ENCODE measurements at regions not wholly inside any gene's neighbourhood (a gene's known extent, or its start where the extent isn't known, plus 50 kb on each side); places are given as distances from the start of the nearest gene placed in this dataset.

DNA sequence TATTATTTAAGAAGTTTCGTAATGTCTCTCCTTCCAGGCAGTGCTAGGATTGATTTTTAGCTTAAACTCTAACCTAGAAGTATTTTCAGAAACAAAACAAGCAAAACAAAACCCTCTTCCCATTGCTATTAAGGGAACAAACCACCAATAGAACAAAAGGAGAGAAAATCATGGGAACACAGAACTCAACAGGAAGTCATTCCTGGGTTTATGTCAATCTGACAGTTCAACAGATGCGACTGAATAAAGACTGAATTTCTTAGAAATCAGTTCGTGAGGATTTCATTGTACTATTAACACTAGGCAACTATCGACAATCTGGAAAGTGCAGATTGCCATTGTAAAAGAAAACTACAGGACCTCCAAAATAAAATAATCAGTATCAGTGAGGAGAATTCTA is 229.1 kb upstream of the SMIM31 start:
- no peak overlapping the region for H3K27ac ChIP-seq
- TF ChIP-seq CTCF (IDR thresholded peaks at IDR 0.05) (no peak), ZFX (IDR thresholded peaks at IDR 0.05; ENCODE audit: borderline replicate concordance) (no peak)

DNA sequence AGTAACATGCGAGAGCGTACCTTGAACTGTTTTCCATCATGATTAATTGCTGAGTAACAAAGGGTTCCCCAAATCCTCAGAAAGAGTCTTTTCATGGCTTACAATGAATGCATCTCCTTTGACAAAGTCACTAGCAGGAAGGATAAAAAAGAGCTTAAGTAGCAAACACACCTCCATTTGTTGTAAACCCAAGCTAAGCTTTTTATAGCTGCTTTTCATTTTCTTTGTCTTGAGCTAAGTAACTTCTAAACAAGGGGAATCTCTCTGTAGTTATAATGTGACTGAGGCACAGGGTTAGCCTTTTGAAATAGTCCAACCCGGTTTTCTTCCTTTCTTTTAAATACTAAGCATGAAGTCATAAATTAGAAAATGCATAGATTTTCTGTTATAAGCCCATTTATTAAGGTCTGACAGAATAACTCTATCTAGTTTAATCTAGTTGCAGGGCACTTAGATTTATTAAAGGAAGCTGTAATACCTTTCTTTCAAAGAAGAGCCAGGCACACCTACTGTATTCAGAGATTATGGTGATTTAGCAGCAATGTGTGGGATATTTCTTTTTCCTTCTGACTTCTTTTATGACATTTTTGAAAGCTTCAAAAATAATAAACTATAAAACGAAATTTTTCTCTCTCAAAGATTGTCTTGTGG is 226.9 kb upstream of the SMIM31 start:
- no peak overlapping the region for H3K27ac ChIP-seq
- TF ChIP-seq ZFX (IDR thresholded peaks at IDR 0.05; ENCODE audit: borderline replicate concordance) = no peak
- TF ChIP-seq CTCF (IDR thresholded peaks at IDR 0.05) = no peak

DNA sequence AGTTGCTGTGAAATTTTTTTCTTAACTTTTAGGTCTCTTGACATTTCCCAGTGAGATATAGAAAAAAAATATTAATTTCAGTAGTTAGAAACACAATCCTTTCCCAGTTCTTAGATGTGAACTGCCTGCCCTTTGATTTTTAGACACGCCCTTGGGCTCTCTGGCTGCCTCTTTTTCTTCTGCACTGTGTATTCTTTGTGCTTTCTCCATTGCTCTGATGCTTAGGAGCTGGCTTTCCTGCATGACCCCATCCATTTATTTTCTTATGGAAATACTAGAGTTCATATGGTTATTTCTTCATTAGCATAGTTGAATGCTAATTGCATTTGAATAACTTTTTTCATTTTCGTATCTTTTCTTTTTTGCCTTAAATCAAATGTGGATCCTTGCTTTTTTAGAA is 224.9 kb upstream of the SMIM31 start:
- TF ChIP-seq CTCF (IDR thresholded peaks at IDR 0.05) (no peak), ZFX (IDR thresholded peaks at IDR 0.05; ENCODE audit: borderline replicate concordance) (no peak)

GRCh38 chr4:164529486-164529885 is 224.4 kb upstream of the SMIM31 start:
- no peak overlapping the region for H3K27ac ChIP-seq
- no peak for TF ChIP-seq CTCF (IDR thresholded peaks at IDR 0.05)
- TF ChIP-seq ZFX (IDR thresholded peaks at IDR 0.05; ENCODE audit: borderline replicate concordance) = no peak

More for the DNA sequence above, 224.9 kb upstream of the SMIM31 start:
- H3K27ac ChIP-seq = no peak overlapping the region

- H3K27ac ChIP-seq = no peak overlapping the region
- no peak for TF ChIP-seq CTCF (IDR thresholded peaks at IDR 0.05)
- TF ChIP-seq ZFX (IDR thresholded peaks at IDR 0.05; ENCODE audit: borderline replicate concordance) = no peak
Observed at GRCh38 chr4:164531336-164531735, 222.6 kb upstream of the SMIM31 start.

GRCh38 chr4:164536814-164537213 is 217.1 kb upstream of the SMIM31 start:
- no peak overlapping the region for H3K27ac ChIP-seq
- TF ChIP-seq CTCF (IDR thresholded peaks at IDR 0.05) (no peak), ZFX (IDR thresholded peaks at IDR 0.05; ENCODE audit: borderline replicate concordance) (no peak)

- TF ChIP-seq ZFX (IDR thresholded peaks at IDR 0.05; ENCODE audit: borderline replicate concordance) (no peak), CTCF (IDR thresholded peaks at IDR 0.05) (no peak)
- no peak overlapping the region for H3K27ac ChIP-seq
Observed at GRCh38 chr4:164538097-164538496, 215.8 kb upstream of the SMIM31 start.

All from 22Rv1 (cell line).